NB4 (cell line): ENCODE measurements at regions not wholly inside any gene's neighbourhood (a gene's known extent, or its start where the extent isn't known, plus 50 kb on each side); places are given as distances from the start of the nearest gene placed in this dataset.
"Not testable (repeated sequence)": the region's sequence is repeated elsewhere in the genome, so short reads cannot be mapped to it uniquely, and the experiment has no call there.

ENCODE experiments used
- DNase-seq: peaks from one replicate; pipeline ENCODE4 v3.0.0; 2010; ENCODE audit warnings: low read depth
- H3K4me3 ChIP-seq: one replicate; pipeline ENCODE4 v1.5.1; 2011; ENCODE audit warnings: mild to moderate bottlenecking, low read depth, low read length, moderate library complexity
- MYC ChIP-seq: IDR thresholded peaks from 2 replicates; pipeline ENCODE4 v1.6.1; 2011; ENCODE audit warnings: low read depth, low read length
- POLR2A ChIP-seq: IDR thresholded peaks from 2 replicates; pipeline ENCODE4 v1.6.1; 2011; ENCODE audit warnings: mild to moderate bottlenecking; ENCODE audit not compliant: insufficient read length; ENCODE audit errors: extremely low read depth
- TF ChIP-seq, protein P1 (sequence below): IDR thresholded peaks from 2 replicates; pipeline ENCODE4 v1.6.1; 2011; ENCODE audit warnings: low read depth, low read length
- TF ChIP-seq, protein P2 (sequence below): IDR thresholded peaks from one replicate; pipeline ENCODE4 v1.5.1; 2012; ENCODE audit warnings: low read depth, low read length

DNA sequence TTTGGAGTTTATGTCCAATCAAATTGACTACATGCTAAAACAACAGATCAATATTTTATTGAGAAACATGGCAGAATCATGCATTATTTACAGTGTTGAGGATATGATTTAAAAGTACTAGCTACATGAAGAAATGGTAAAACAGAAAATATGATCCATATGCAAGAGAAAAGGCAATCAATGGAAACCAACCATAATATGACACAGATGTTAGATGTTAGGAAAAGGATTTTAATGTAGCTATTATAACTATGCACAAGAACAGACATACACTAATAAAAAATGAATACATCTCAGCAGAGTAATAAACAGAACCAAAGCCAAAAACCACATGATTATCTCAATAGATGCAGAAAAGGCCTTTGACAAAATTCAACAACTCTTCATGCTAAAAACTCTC is 166.2 kb upstream of the CACNA2D1 start:
- DNase-seq = no peak
- no peak overlapping the region for H3K4me3 ChIP-seq
- TF ChIP-seq POLR2A (no peak), MYC (no peak)
- TF ChIP-seq, protein P1, sequence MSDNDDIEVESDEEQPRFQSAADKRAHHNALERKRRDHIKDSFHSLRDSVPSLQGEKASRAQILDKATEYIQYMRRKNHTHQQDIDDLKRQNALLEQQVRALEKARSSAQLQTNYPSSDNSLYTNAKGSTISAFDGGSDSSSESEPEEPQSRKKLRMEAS = no peak
- TF ChIP-seq, protein P2, sequence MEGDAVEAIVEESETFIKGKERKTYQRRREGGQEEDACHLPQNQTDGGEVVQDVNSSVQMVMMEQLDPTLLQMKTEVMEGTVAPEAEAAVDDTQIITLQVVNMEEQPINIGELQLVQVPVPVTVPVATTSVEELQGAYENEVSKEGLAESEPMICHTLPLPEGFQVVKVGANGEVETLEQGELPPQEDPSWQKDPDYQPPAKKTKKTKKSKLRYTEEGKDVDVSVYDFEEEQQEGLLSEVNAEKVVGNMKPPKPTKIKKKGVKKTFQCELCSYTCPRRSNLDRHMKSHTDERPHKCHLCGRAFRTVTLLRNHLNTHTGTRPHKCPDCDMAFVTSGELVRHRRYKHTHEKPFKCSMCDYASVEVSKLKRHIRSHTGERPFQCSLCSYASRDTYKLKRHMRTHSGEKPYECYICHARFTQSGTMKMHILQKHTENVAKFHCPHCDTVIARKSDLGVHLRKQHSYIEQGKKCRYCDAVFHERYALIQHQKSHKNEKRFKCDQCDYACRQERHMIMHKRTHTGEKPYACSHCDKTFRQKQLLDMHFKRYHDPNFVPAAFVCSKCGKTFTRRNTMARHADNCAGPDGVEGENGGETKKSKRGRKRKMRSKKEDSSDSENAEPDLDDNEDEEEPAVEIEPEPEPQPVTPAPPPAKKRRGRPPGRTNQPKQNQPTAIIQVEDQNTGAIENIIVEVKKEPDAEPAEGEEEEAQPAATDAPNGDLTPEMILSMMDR = no peak

DNA sequence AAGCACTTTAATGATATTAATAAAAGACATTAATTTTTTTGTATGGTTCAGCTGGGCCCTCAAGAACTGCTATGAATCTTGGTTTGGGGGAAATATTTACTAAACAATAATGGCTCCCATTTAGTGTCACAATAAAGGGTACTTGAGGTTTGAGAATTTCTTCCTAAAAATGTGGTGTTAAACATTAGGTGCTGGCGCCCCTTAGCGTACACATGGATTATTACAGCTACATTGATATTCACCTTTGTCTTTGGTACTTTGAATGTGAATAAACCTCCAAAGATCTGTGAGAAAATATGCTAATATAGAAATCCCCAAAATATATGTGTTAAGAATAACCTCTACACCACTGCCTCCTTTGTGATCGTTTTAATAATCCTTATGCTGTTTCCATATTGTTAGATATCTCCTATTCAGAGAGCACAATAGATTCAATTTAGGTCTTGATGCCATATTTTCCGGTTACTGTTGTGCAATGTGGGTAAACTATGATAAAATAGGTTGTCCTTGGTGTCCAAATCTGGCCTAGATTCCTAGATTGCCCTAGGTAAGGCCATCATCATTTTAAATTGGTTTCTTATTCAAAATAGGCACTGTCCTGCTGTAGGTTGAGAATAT is 161.8 kb upstream of the CACNA2D1 start:
- TF ChIP-seq, protein P1 = no peak
- no peak for TF ChIP-seq POLR2A
- TF ChIP-seq, protein P2 = peak; percentile 73
- H3K4me3 ChIP-seq = no peak overlapping the region

DNA sequence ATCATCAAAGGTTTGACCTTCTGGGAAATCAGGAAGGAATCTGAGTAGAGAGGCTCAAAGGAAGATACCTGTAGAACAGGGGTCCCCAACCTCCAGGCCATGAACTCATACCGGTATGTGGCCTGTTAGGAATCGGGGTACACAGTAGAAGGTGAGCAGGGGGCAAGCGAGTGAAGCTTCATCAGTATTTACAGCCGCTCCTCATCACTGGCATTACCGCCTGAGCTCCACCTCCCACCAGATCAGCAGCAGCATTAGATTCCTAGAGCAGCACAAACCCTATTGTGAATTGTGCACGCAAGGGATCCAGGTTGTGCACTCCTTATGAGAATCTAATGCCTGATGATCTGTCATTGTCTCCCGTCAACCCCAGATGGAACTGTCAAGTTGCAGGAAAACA is 158.5 kb upstream of the CACNA2D1 start:
- no peak for TF ChIP-seq POLR2A
- no peak for TF ChIP-seq MYC
- TF ChIP-seq, protein P1 = no peak
- TF ChIP-seq, protein P2 = no peak
- no peak overlapping the region for H3K4me3 ChIP-seq
- no peak for DNase-seq

More for the DNA sequence above, 161.8 kb upstream of the CACNA2D1 start:
- DNase-seq = peak; percentile 72

DNA sequence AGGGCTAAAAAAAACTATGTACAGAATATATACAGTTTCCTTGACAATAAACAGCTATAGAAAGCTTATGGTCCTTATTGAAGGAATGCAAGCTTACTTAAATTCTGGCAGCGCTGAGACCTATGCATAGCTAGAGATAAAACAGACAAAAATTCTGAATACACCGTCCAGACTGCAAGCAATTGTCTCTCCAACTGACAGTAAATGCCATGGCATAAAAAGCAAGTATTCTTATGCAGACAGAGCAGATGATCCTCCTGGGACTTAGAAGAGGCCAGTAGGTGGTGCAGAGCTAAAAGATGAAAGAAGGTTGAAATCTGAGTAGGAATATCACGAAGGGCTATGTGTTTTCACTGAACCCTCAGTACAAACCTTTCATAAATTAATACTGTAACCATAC is 157.0 kb upstream of the CACNA2D1 start:
- TF ChIP-seq, protein P1 = no peak
- no peak for TF ChIP-seq MYC
- TF ChIP-seq POLR2A = no peak
- peak; percentile 23 for DNase-seq
- no peak overlapping the region for H3K4me3 ChIP-seq

DNA sequence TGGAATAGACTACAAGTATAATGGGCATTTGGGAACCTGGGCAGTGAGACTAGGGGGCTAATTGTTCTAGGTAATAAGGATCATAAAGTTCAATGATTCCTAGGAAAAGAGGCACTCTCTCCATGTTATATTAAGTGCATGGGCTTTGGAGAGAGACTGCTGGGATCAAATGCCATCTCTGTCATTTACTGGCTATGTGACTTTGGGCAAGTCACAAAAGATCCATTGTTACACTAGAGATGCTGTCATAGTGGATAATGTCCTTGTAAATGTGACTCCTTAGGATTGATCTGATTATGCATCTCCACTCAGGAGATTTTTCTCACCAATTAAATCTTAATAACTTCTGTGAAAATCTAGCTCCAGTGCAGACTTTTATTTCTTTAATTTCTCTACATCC is 156.3 kb upstream of the CACNA2D1 start:
- H3K4me3 ChIP-seq = no peak overlapping the region
- no peak for DNase-seq
- TF ChIP-seq POLR2A (no peak), MYC (no peak)
- TF ChIP-seq, protein P1 = no peak
- TF ChIP-seq, protein P2 = no peak

DNA sequence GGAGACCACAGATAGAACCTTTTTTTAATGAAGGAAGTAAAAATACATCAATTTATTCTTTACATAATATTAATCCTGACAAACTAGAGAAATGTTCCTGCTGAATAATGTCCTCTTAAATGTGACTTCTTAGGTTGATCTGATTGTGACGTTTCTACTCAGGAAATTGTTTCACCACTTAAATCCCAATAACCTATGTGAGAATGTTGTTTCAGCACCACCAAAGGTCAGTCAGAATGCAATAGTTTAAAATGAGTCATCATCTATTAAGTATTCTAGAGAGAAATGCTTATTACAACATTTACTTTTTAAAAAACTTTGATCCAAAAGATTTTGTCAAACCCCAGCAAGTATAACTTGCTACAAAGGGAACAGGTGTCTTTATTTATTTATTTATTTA is 155.4 kb upstream of the CACNA2D1 start:
- peak; percentile 28 for DNase-seq
- no peak overlapping the region for H3K4me3 ChIP-seq
- TF ChIP-seq, protein P2 = no peak
- TF ChIP-seq, protein P1 = no peak
- TF ChIP-seq MYC (no peak), POLR2A (no peak)

DNA sequence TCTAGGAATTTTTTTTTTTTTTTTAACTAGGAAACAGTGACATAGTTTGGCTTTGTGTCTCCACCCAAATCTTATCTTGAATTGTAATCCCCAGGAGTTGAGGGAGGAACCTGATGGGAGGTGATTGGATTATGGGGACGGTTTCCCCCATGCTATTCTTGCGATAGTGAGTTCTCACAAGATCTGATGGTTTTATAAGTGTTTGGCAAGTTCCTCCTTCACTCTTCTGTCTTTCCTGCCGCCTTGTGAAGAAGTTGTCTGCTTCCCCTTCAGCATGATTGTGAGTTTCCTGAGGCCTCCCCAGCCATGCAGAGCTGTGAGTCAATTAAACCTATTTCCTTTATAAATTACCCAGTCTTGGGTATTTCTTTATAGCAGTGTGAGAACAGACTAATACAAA is 152.2 kb upstream of the CACNA2D1 start:
- DNase-seq = peak; percentile 75
- not testable (repeated sequence) for H3K4me3 ChIP-seq
